K562 (cell line): ENCODE measurements at regions not wholly inside any gene's neighbourhood (a gene's known extent, or its start where the extent isn't known, plus 50 kb on each side); places are given as distances from the start of the nearest gene placed in this dataset.

ENCODE experiments used
- CHD7 ChIP-seq: fragments of 200-600 bp; sonication (generic); IDR thresholded peaks from one replicate; pipeline ENCODE4 v1.6.1; 2012; ENCODE audit warnings: mild to moderate bottlenecking, low read depth, low read length, inconsistent platforms
- CTBP1 ChIP-seq: fragments of 450-650 bp; IDR thresholded peaks from 2 replicates; pipeline ENCODE4 v1.6.1; 2016; ENCODE audit warnings: borderline replicate concordance
- MEIS2 ChIP-seq: fragments of 450-650 bp; IDR thresholded peaks from 2 replicates; pipeline ENCODE4 v1.6.1; 2014; ENCODE audit warnings: mild to moderate bottlenecking; ENCODE audit not compliant: partially characterized antibody
- MGA ChIP-seq: fragments of 450-650 bp; IDR thresholded peaks from 2 replicates; pipeline ENCODE4 v1.6.1; 2016; ENCODE audit warnings: mild to moderate bottlenecking, moderate library complexity
- POLR3G ChIP-seq: IDR thresholded peaks from 2 replicates; pipeline ENCODE4 v1.6.1; 2011; ENCODE audit not compliant: insufficient read length, insufficient replicate concordance; ENCODE audit errors: extremely low read depth
- SMARCA4 ChIP-seq: fragments of 450-650 bp; IDR thresholded peaks from 2 replicates; pipeline ENCODE4 v1.6.1; 2016
- SMARCA5 ChIP-seq: fragments of 450-650 bp; IDR thresholded peaks from 2 replicates; pipeline ENCODE4 v1.6.1; 2016

- TF ChIP-seq CHD7 (no peak), CTBP1 (no peak), POLR3G (no peak), SMARCA5 (no peak), SMARCA4 (no peak), MGA (no peak), MEIS2 (no peak)
Observed at GRCh38 chr7:112969946-112970345, 116.7 kb downstream of the GPR85 start (continued).
